Stimulated activated CD4-positive, alpha-beta T cell treated with anti-CD3 and anti-CD28 coated beads, Interleukin-1b, Interleukin-23, amount 100 ng/mL, for 48 hours (primary cell): ENCODE measurements at regions not wholly inside any gene's neighbourhood (a gene's known extent, or its start where the extent isn't known, plus 50 kb on each side); places are given as distances from the start of the nearest gene placed in this dataset.
"Not testable (repeated sequence)": the region's sequence is repeated elsewhere in the genome, so short reads cannot be mapped to it uniquely, and the experiment has no call there.

ENCODE experiments used
- DNase-seq: peaks from one replicate; pipeline ENCODE4 v3.0.0-alpha.2; 2020

DNA sequence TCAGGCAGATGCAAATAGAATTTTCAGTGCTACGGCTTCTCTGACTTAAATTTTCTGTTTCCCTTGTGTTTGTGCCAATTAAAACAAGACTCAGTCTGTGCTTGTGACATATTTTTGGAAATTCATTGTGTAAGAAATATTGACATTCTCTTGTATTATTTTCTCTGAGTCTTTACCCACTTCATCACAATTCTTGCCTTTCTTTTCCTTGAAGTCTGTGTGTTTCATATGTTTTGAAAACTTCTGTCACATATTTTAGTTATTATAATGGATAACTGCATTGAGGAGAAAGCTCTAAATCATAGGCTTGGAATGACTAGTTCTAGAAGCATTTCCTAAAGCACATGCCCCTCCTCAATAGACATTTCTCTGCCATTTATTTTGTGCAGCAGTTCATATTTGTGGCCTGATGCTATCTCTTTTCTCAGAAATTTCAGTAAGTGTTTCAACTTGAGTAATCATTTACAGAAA lies 206.6 kb downstream of the PALM2AKAP2 start:
- DNase-seq = no peak

DNA sequence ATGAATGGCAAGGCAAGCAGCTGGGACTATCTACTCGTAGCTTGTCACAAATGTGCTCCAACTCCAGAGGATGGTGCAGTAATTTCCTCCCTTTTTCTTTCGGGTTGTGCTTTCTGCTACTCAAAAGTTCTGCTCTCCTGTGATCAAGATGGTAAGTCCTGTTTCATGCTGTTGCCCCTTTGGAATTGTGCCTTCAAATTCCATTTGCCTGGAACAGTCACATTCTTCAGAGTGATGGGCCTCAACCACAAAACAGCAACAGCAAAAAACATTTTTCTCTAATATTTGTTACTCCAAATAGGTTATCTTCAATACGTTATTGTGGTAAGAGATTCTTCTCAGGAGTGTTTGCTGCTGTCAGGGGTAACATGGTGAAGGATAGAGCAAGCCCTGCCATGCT lies 209.3 kb downstream of the PALM2AKAP2 start:
- no peak for DNase-seq

DNA sequence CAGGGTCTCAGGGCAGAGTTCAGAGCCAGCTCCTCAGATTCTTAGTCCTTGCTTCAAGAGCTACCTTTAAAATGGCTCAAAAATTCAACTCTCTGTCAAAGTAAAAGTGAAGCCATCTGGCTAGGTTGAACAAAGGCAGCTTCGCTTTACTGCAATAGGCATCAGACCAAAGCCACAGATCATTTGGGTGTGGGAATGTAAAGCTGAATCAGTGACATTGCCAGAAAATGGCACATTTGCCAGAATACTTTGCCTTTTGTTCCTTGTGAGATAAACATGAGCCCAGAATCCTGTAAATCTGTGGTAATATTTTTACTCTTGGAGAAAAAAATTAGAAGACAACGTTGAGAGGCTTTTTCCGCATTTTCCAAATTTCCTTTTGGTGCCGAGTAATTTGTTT lies 210.5 kb downstream of the PALM2AKAP2 start:
- no peak for DNase-seq

DNA sequence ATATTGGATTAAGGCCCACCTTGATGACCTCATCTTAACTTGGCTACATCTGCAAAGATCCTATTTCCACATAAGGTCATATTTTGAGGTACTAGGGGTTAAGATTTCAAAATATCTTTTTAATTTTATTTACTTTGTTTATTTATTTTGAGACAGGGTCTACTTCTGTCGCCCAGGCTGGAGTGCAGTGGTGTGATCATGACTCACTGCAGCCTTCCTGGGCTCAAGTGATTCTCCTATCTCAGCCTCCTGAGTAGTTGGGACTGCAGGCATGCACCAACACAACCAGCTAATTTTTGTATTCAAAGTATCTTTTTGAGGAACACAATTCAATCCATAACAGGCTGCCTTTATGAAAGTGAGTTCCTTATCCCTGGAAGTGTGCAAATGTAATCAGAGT lies 212.3 kb downstream of the PALM2AKAP2 start:
- DNase-seq = no peak

DNA sequence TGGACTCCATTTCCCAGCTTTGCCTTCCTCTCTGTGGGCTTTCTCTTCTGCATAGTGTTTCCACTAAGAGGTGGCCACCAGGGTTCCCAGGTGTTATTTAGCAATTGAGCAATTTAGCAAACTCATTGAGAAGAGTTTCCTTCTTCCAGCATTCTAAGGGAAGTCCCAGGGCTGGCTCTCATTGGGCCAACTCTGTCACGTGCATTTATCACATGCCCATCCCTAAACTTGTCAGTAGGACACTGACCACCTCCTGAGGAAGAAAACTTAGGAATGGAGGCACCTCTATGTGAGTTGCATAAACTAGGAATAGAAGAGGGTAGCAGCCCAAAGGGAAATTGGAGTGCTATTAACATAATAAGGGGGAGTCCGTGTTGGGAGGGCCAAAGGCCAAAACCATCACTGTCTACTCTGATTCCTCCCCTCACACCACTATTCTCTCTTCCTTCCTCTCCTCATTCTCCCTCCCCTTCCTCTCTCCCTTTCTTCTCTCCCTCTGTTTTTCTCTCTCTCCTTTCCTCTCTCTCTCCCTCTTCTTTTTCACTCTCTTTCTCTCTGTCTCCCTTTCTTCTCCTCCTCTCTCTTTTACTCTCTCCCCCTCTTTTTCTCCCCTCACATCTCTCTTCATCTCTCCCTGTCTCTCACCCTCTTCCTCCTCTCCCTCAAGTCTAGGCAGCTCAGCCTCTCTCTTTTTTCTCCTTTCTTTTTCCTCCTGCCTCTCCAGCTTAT lies 213.4 kb downstream of the PALM2AKAP2 start:
- DNase-seq = no peak

DNA sequence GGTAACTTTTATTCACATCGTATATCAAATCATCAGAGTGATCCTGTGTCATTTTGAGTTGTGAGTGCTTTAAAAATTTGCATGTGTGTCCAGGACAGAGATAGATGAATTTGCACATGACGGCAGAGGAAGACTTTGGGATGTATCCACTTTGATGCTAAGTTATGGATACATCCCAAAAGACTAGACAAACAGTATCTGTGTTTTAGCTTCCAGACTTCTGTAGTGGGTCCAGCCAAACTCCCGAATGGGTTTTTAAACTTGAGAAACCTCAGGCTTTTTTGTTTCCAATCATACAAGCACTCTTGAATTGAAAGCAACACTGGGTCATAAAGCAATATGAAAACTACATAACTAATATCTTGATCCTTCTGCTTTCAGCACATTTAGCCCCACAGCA lies 213.8 kb downstream of the C9orf152 start:
- DNase-seq = no peak

DNA sequence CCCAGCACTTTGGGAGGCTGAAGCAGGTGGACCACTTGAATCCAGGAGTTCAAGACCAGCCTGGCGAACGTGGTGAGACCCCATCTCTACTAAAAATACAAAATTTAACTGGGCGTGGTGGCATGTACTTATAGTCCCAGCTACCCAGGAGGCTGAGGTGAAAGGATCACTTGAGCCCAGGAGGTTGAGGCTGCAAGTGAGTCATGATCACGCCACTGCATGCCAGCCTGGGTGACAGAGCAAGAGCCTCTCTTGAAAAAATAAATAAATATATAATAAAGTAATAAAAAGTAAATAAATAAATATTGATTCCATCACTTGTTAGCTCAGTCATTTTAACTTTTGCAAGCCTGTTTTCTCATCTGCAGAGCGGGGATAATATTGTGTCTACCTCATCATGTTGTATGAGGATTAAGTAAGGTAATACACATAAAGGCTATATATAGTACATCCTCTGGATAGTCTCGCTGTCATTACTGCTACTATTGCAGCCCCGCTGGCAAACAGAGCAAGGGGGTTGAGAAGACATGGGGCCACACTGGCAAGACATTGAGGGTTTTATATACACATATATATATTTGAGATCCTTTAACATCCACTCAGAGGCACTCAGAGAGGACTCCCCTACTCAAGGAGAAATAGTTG lies 210.9 kb downstream of the C9orf152 start:
- DNase-seq = no peak

DNA sequence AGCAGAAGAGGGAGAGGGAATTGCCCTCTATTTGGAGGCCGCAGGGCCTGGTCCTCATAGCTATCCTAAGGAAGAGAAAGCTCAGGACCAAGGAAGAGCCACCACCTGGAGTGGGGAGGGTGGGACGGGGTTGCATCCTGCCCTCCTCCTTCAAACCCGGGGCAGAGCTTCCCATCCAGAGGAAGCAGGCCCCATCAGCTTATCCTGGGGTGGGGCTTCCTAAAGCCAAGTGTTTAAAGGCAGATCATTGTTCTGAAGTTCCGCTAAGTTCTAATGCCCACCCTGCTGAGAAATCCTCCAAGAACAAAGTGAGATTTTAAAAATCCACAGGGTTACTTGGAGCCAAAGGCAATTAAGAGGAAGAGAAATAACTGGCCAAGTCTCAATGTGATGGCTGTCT lies 210.3 kb downstream of the C9orf152 start:
- no peak for DNase-seq

DNA sequence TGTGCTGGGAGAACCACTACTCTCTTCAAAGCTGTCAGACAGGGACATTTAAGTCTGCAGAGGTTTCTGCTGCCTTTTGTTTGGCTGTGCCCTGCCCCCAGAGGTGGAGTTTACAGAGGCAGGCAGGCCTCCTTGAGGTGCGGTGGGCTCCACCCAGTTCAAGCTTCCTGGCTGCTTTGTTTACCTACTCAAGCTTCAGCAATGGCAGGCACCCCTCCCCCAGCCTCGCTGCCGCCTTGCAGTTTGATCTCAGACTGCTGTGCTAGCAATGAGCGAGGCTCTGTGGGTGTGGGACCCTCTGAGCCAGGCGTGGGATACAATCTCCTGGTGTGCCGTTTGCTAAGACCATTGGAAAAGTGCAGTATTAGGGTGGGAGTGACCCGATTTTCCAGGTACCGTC lies 202.4 kb downstream of the C9orf152 start:
- DNase-seq = peak; percentile 17

DNA sequence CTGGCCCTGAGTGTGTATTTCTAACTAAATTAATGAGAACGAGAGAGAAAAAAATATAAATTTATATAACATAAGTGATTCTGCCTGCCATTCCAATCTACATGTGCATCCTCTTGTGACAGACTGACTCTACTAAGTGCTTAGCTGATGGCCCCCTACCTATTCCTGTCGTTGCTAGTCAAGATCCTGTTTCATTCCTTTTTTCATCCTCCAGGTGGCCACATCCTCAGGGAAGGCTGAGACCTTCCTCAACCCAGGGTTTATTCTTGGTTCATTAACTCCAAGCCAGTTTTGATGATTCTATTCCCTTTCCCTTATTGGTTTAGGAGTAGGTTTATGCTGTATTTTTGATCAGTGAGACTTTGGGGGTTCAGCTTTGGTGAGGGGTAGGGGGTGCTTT lies 201.3 kb downstream of the C9orf152 start:
- DNase-seq = no peak

DNA sequence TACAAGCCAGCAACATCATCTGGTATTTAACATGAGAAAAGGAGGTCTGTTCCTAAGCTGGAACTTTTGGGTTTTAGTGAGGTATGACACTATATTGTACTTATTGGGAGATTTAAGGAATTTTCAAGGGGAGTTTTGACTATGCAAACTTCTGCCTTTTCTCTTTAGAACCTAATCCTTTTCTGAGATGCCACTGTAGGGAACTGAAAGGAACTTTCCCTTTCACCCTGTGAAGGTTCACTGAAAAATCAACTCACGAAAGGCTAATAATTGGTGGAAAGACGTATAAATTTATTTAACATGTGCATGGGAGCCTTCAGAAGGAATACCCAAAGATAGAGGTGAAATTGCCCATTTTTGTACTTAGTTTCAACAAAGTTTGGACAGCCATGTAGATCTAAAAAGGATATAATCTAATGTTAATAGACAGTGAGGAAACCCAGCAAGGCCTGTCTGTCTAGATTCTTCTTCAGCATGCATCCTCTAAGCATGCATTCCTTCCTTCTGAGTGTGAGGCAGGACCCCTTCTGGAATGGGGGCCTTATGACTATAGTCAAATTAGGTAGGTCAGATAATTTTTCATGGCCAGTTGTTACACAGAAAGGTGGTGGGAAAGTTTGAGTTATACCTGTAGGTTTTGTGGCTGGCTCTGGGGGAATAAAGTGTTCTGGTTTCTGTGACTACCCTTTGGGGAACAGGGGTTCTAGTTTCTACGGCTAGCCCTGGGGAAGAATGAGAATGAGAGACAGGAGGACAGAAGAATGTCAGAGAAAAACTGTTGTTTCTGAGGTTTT lies 200.3 kb downstream of the C9orf152 start:
- no peak for DNase-seq

DNA sequence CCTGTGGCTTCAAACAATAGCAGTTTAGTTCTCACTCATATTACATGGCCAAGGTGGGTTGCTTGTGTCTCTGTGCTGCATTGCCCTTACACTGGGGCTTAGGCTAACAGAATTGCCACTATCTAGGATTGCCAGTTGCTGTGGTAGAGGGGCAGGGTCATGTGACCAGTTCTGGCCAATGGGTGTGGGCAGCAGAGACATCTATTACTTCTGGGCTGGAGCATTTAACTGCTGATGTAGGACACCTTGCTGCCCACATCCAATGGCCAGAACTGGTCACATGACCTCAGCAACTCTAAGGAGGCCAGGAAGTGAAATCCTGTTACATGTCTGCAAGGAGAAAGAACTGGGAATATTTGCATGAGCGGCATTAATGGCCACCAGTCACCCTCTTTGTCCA lies 199.3 kb downstream of the C9orf152 start:
- no peak for DNase-seq

DNA sequence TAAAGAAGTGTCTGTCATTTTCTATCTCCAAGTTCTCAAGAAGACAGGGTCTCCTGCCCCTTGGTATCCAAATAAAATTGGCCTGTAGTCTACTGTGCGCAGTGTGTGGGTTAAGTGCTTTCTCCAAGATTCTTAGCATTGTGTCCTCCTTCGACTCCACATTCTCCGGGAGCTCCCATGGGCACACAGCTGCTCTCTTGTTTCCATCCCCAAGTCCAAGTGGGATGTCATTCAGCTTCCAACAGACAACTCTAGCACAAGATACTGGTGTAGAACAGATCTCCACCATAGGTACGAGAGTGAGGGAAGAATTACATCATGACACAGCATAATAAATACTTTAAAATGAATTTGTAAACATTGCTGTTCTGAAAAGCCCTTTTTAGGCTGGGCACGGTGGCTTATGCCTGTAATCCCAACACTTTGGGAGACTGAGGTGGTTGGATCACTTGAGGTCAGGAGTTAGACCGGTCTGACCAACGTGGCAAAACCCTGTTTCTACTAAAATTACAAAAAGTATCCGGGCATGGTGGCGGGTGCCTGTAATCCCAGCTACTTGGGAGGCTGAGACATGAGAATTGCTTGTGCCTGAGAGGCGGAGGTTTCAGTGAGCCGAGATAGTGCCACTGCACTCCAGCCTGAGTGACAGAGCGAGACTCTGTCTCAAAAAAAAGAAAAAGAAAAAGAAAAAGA lies 196.2 kb downstream of the C9orf152 start:
- no peak for DNase-seq

DNA sequence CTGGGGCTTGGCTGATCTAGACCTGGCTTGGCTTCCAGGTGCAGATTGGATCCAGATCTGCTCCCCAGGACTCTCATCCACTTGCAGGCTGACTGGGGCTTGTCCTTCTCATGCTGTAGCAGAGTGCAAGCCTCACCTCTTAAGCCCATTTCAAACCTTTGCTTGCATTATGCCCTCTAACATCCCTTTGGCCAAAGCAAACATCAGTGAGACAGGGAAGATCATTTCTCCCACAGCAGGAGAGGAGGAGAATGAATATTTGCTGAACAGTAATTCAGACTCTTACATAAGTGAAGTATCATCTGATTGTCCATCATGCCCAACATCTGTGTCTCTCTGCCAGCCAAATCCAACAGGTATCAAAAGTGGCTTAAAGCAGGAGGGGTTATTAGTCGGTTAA lies 194.9 kb downstream of the C9orf152 start:
- DNase-seq = no peak

DNA sequence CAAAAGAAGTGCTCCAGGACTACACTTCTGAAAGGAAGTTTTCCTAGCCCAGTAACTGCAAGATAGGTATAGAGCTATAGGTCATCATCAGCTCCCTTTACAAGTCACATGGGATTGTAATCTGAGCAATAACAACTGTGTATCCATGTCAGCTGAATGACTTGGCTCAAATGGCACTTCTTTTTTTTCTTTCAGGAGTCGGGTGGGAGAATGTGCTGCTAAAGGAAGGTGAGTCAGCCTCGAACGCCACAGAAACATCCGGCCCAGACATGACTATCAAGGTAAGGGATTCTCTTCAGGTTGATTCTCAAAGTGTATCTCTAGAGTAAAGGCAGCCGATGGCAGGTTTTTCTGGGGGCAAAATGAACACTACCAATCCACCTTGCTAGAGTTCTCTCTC lies 192.2 kb downstream of the C9orf152 start:
- DNase-seq = peak; percentile 14

DNA sequence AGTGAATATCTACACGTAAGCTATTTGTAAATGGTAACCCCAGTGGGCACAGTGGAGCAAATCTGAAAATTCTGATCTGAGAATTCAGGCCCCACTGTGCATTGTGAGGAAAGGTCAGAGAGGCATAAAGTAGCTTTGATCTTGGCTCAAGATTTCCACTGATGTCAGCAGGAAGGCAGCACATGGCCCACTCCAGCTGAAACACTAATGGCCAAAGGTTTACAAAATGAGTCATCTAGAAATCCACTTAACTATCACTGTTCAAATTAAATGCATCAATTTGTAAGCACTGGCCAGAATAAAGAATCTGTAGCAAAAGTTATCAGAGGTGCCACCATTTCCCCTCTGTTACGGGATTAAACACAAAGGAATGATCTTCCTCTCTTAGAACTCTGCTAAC lies 191.6 kb downstream of the C9orf152 start:
- no peak for DNase-seq

DNA sequence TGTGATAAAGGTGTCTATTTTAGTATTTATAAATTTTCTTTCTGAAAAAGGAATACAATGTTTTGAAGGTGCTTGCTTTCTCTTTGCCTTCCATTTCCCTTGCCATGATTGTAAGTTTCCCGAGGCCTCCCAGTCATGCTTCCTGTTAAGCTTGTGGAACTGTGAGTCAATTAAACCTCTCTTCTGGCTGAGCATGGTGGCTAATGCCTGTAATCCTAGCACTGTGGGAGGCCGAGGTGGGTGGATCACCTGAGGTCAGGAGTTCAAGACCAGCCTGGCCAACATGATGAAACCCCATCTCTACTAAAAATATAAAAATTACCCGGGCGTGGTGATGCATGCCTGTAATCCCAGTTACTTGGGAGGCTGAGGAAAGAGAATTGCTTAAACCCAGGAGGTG lies 187.7 kb downstream of the C9orf152 start:
- DNase-seq = not testable (repeated sequence)

DNA sequence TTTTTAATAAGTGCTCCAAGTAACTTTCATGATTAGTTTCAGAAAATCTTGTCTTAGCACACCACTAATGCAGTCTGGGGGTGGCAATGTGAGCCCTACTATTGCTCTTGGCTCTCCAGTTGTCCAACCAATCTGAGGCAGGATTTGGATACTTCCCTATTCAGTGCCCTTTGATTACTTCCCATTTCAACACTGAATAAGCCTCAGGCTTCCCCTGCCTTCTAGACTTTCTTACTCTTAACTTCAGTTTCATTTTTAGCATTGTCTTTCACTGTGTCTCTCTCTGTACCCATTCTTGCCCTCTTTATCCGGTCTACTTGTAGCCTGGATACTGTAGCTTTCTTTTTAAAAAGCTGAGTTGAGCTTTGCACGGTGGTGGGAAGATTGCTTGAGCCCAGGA lies 186.1 kb downstream of the C9orf152 start:
- no peak for DNase-seq

DNA sequence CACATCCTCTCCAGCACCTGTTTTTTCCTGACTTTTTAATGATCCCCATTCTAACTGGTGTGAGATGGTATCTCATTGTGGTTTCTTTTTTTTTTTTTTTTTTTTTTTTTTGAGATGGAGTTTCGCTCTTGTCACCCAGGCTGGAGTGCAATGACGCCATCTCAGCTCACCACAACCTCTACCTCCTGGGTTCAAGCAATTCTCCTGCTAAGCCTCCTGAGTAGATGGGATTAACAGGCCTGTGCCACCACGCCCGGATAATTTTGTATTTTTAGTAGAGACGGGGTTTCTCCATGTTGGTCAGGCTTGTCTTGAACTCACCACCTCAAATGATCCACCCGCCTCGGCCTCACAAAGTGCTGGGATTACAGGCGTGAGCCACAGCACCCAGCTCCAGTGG lies 184.7 kb downstream of the C9orf152 start:
- not testable (repeated sequence) for DNase-seq

DNA sequence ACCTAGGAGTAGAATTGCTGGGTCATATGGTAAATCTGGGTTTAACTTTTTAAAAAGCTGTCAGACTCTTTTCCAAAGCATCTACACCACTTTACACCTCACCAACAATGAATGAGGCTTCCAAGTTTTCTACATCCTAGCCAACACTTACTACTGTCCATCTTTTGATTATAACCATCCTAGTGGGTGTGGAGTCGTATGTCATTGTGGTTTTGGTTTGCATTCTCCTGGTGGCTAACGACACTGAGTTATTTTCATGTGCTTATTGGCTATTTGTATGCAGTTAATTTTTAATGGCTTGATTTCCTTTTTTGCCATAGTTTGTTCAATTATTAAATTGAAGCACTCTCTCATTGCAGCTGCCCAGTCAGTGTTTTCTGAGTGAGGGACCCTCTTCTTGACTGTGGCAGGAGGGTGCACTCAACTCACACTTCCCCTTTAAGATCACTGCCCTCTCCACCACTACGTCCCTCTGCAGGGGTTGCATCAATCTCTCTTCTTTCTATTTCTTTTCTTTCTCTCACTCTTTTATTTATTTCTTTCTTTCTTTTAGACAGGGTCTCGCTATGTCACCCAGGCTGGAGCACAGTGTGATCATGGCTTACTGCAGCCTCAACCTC lies 182.3 kb downstream of the C9orf152 start:
- no peak for DNase-seq

DNA sequence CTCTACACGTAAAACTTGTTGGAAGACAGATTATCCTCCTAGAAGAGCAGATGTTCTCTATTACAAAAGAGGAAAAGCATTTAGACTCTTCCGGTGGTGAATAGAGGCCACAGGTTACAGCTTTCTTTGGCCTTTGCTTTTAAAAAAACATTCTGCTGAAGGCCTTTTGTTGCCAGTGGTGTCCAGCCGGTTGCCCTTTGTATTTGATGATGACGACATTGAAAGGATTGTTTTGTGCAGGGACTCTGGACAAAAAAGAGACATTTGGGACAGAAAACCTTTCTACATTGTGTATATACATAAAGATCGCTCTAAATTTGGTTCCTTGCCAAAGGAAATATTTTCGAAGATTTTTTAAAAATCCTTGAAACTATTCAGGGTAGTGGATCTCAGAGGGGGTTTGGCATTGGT lies 180.3 kb downstream of the C9orf152 start:
- DNase-seq = no peak

DNA sequence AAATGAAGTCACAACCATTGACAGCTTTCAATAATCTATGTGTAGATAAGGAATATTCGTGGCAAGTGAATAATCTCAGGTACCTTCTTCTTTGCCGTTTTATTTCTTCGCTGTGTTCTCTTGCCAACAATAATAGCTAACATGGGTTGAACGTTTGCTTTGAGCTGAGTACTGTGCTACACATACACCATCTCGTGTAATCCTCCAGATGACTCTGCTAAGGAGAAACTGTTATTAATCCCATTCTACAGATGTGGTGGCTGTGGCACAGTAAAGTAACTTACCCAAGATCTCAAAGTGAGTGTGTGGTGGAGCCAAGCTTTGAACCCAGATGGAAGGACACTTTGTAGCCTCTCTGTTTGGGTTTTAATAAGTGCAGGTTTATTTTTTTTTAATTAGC lies 179.7 kb downstream of the C9orf152 start:
- DNase-seq = no peak

DNA sequence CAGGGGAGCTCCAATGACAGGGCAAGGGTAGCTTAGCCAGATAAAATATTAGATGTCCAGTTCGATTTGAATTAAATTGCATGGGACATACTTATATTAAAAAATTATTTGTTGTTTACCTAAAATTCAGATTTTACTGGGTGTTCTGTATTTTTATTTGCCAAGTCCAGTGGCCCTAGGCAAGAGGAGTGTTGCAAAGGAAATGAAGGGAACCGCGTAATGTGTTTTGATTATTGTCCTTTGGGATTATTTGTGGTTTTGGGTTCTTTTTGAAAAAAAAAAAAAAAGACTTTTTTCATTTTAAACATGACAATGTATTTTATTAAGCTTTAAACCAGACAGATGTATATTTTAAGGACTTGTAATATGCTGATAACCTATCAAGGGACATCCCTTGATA lies 179.3 kb downstream of the C9orf152 start:
- DNase-seq = no peak
